ENCODE measurements at regions not wholly inside any gene's neighbourhood (a gene's known extent, or its start where the extent isn't known, plus 50 kb on each side); places are given as distances from the start of the nearest gene placed in this dataset.

DNA sequence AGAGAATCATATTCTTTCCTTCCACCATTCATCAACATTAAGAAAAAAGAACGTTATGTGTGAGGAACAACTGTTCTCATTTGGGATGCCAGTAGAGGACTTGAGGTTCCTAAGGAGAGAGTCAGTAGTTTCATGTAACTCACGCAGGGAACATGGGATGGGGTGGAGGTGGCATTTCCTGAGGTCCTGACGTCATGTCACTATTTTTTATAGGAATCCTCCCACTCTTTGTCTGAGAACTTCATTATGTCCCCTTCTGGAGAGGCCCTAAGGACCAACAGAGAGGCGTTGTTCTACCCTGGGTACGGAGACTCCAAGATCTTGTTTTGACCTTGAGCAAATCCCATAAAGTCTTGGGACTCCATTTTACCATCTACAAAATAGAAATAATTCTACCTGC is 211.7 kb upstream of the SOX9 start:
- Histone ChIP-seq H3K4me1 (replicated peaks in 1 of 4; ENCODE audit: control insufficient read depth in 3 of 4, insufficient read depth in 4 of 4, low read length in 3 of 4) (no peaks in the 10 kb centered on the region), H3K23me2 (ENCODE audit: low read depth, low read length) (no peaks in the 10 kb centered on the region), H4K20me1 (replicated peaks in 1 of 2; ENCODE audit: control insufficient read depth in 1 of 2, insufficient read depth in 2 of 2, low read length in 2 of 2) (no peaks in the 10 kb centered on the region), H3K9me3 (ENCODE audit: insufficient read depth in 2 of 2, low read depth in 1 of 2, low read length in 1 of 2) (no peaks in the 10 kb centered on the region), H2BK120ac (replicated peaks; ENCODE audit: low read depth, low read length) (no peak overlapping the region), H3K4me3 (ENCODE audit: extremely low read depth in 1 of 4, insufficient read depth in 2 of 4, low read depth in 3 of 4, low read length in 4 of 4) (no peak overlapping the region), H3K9ac (replicated peaks in 1 of 4; ENCODE audit: extremely low read depth in 1 of 4, low read depth in 3 of 4, low read length in 3 of 4) (no peak overlapping the region), H3K4ac (replicated peaks; ENCODE audit: insufficient read length, low read depth, low read length) (no peak overlapping the region), H2AK5ac (ENCODE audit: low read depth, low read length) (no peak overlapping the region), H4K5ac (ENCODE audit: insufficient read length, low read depth, low read length) (no peak overlapping the region), H3K79me2 (ENCODE audit: control insufficient read depth in 1 of 2, insufficient read depth in 2 of 2, low read length in 2 of 2) (no peaks in the 10 kb centered on the region), H2BK5ac (ENCODE audit: low read depth, low read length) (no peak overlapping the region), H3K27me3 (replicated peaks in 1 of 4; ENCODE audit: control insufficient read depth in 3 of 4, extremely low read depth in 1 of 4, insufficient read depth in 3 of 4, low read length in 3 of 4) (no peaks in the 10 kb centered on the region), H3K27ac (ENCODE audit: low read depth, low read length) (no peak overlapping the region), H2BK15ac (ENCODE audit: low read length) (no peak overlapping the region), H3K79me1 (ENCODE audit: low read depth, low read length) (no peaks in the 10 kb centered on the region), H4K8ac (ENCODE audit: extremely low read depth, insufficient read depth, low read length) (no peak overlapping the region), H3K18ac (ENCODE audit: extremely low read depth, low read length) (no peak overlapping the region), H2BK20ac (ENCODE audit: low read length) (no peak overlapping the region), H3K36me3 (ENCODE audit: control insufficient read depth in 2 of 4, insufficient read depth in 4 of 4, low read length in 3 of 4) (no peaks in the 10 kb centered on the region), H3K56ac (replicated peaks; ENCODE audit: insufficient read length, low read depth, low read length) (no peak overlapping the region), H3K14ac (ENCODE audit: insufficient read length) (no peak overlapping the region), H2AFZ (ENCODE audit: low read length) (no peak overlapping the region), H2BK12ac (ENCODE audit: low read depth, low read length) (no peak overlapping the region), H3K23ac (ENCODE audit: insufficient read length) (no peak overlapping the region), H3K4me2 (ENCODE audit: insufficient read depth in 1 of 2, low read depth in 2 of 2, low read length in 2 of 2) (no peak overlapping the region), H4K91ac (replicated peaks; ENCODE audit: insufficient read length, low read length) (no peak overlapping the region)
- ChIA-PET POLR2A (ENCODE audit: partially characterized antibody) (no interaction called here), CTCF (ENCODE audit: partially characterized antibody) (no interaction called here)
- FAIRE-seq (no peak), DNase-seq (ENCODE audit: low read depth in 1 of 2, low spot score in 2 of 2) (no peak)
- WGBS, 2 experiments (ENCODE audit: extremely low coverage in 1 of 2, insufficient coverage in 1 of 2, insufficient read length in 1 of 2, insufficient replicate concordance in 2 of 2, low coverage in 1 of 2, low lambda C conversion rate in 2 of 2, missing lambda C conversion rate in 1 of 2): 87% methylated on average over 5 of the region's 5 CpGs; no CpG with 5 or more reads in 1 of the 2 experiments
- TF ChIP-seq RAD21 (IDR thresholded peaks at IDR 0.05 in 1 of 2, conservative IDR thresholded peaks at IDR 0.05 in 1 of 2; ENCODE audit: low read depth in 2 of 2, low read length in 2 of 2): no peak
- TF ChIP-seq CBX5 (IDR thresholded peaks at IDR 0.05; ENCODE audit: low read depth, low read length): no peak
- TF ChIP-seq CTCF (IDR thresholded peaks at IDR 0.05; ENCODE audit: control extremely low read depth in 1 of 3, insufficient read depth in 1 of 3, low read depth in 1 of 3, low read length in 3 of 3): no peak
- TF ChIP-seq EGR1 (IDR thresholded peaks at IDR 0.05; ENCODE audit: borderline replicate concordance, low read depth, low read length): no peak
- TF ChIP-seq TAF7 (optimal IDR thresholded peaks at IDR 0.05; ENCODE audit: borderline replicate concordance, low read depth, low read length): no peak
- no peak for TF ChIP-seq MAFK (IDR thresholded peaks at IDR 0.05; ENCODE audit: low read depth, low read length)
